ENCODE measurements at regions not wholly inside any gene's neighbourhood (a gene's known extent, or its start where the extent isn't known, plus 50 kb on each side); places are given as distances from the start of the nearest gene placed in this dataset.

DNA sequence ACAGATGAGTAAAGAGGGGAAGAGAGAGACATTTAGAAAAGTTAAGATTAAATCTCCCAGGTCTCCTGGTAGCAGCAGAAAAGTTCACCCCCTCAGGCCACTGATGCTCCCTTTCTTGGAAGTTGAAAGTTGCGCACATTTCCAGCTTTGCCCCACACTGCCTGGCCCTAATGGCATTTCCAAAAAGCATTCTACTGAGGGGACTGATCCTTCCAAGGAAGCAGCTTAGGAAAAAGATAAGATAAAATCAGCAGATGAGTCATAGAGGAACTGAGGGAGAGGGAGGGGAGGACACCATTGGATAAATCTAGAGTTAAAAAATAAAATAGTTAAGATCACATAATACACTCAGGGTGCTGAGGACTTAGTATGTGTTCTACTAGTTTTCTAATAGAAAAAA lies 67.6 kb upstream of the SLC12A2 start:
- ATAC-seq (peak in 1 of 4 donors; percentile 15), DNase-seq (no peak)
- peaks cover 0 to 5% (median 0%) of the 10 kb centered on the region in 9 donors for H3K36me3 ChIP-seq
- no peak overlapping the region for H3K4me3 ChIP-seq
- H3K27me3 ChIP-seq = no peaks in the 10 kb centered on the region
- TF ChIP-seq, protein P1, sequence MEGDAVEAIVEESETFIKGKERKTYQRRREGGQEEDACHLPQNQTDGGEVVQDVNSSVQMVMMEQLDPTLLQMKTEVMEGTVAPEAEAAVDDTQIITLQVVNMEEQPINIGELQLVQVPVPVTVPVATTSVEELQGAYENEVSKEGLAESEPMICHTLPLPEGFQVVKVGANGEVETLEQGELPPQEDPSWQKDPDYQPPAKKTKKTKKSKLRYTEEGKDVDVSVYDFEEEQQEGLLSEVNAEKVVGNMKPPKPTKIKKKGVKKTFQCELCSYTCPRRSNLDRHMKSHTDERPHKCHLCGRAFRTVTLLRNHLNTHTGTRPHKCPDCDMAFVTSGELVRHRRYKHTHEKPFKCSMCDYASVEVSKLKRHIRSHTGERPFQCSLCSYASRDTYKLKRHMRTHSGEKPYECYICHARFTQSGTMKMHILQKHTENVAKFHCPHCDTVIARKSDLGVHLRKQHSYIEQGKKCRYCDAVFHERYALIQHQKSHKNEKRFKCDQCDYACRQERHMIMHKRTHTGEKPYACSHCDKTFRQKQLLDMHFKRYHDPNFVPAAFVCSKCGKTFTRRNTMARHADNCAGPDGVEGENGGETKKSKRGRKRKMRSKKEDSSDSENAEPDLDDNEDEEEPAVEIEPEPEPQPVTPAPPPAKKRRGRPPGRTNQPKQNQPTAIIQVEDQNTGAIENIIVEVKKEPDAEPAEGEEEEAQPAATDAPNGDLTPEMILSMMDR (IDR thresholded peaks at IDR 0.05) = no peak
- no peak for TF ChIP-seq POLR2A (IDR thresholded peaks at IDR 0.05)
- 71 to 88% (median 81%) methylated on average over 1 of the region's 1 CpG for WGBS, 4 donors
- H3K9me3 ChIP-seq = no peaks in the 10 kb centered on the region
- H3K27ac ChIP-seq = no peak overlapping the region
- intact Hi-C loops (cut with DNase I) = no loop called here
- peaks cover 0 to 17% (median 5%) of the 10 kb centered on the region in 12 donors for H3K4me1 ChIP-seq

DNA sequence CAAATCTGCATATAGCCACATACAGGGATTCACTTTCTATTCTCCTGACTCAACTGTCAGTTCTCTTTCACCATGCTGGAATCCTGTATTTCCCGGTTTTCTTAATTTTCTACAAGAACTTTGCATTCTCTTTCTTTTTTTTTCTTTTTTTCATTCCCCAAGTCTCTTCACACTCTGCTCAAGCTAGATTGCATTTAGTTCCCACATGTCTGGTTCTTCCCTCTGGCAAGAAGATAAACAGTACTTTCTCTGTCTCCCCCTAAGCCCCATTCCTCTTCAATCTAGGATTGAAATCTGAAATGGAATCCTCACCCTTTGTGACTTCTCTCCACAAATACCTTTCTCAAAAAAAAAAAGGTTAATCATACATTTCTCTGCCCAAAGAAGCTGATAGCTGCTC lies 64.2 kb upstream of the SLC12A2 start:
- no peak overlapping the region for H3K4me3 ChIP-seq
- no peak for ATAC-seq
- no peaks in the 10 kb centered on the region for H3K27me3 ChIP-seq
- H3K9me3 ChIP-seq = no peaks in the 10 kb centered on the region
- 92 to 98% (median 95%) methylated on average over 1 of the region's 1 CpG for WGBS, 4 donors
- TF ChIP-seq POLR2A (IDR thresholded peaks at IDR 0.05) = no peak
- TF ChIP-seq, protein P1 (IDR thresholded peaks at IDR 0.05) = no peak
- DNase-seq = no peak
- intact Hi-C loops (cut with DNase I) = no loop called here
- peaks cover 0 to 30% (median 0%) of the 10 kb centered on the region in 9 donors for H3K36me3 ChIP-seq
- peaks cover 0 to 10% (median 4%) of the 10 kb centered on the region in 12 donors for H3K4me1 ChIP-seq
- H3K27ac ChIP-seq = no peak overlapping the region

- DNase-seq (no peak), ATAC-seq (no peak)
- WGBS, 4 donors = 91 to 100% (median 100%) methylated on average over 1 of the region's 1 CpG
- no peak overlapping the region for H3K27ac ChIP-seq
- no peaks in the 10 kb centered on the region for H3K27me3 ChIP-seq
- no peak overlapping the region for H3K4me3 ChIP-seq
- H3K36me3 ChIP-seq = peaks cover 0 to 30% (median 0%) of the 10 kb centered on the region in 9 donors
- TF ChIP-seq, protein P1 (IDR thresholded peaks at IDR 0.05) = no peak
- no peak for TF ChIP-seq POLR2A (IDR thresholded peaks at IDR 0.05)
- H3K9me3 ChIP-seq = no peaks in the 10 kb centered on the region
- peaks cover 0 to 5% (median 0%) of the 10 kb centered on the region in 12 donors for H3K4me1 ChIP-seq
- intact Hi-C loops (cut with DNase I) = no loop called here
These were observed 63.6 kb upstream of the SLC12A2 start for GRCh38 chr5:128020012-128020411.

DNA sequence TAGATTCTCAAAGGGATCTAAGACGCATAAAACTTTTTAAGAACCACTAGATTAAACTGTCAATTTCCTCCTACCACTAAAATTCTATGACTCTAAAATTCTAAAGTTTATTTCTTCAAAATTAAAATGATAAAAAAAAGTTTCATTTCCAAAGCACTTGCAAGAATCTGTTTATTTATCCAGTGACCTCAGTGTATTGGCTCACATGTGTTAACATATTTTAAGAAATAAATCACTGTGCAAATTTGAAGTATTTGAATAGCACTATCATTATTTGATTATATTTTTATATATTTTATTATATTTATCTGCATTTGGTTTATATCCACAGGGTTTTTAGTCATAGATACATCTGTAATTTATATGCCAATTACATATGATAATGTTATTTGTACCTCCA lies 62.2 kb upstream of the SLC12A2 start:
- Histone ChIP-seq H3K9me3 (no peaks in the 10 kb centered on the region), H3K36me3 (peaks cover 0 to 30% (median 0%) of the 10 kb centered on the region in 9 donors), H3K4me1 (no peaks in the 10 kb centered on the region), H3K4me3 (no peak overlapping the region), H3K27me3 (no peaks in the 10 kb centered on the region), H3K27ac (no peak overlapping the region)
- DNase-seq = no peak
- no peak for ATAC-seq
- TF ChIP-seq, protein P1 (IDR thresholded peaks at IDR 0.05) = no peak
- no peak for TF ChIP-seq POLR2A (IDR thresholded peaks at IDR 0.05)
- WGBS, 4 donors = 79 to 87% (median 86%) methylated on average over 1 of the region's 1 CpG
- intact Hi-C loops (cut with DNase I) = no loop called here

Measured in heart left ventricle (tissue), 16 donors.